ENCODE measurements at regions not wholly inside any gene's neighbourhood (a gene's known extent, or its start where the extent isn't known, plus 50 kb on each side); places are given as distances from the start of the nearest gene placed in this dataset.

- H3K36me3 ChIP-seq, result no peaks in the 10 kb centered on the region
- no peak overlapping the region for H3K4me3 ChIP-seq
- no peaks in the 10 kb centered on the region for H3K9me3 ChIP-seq
- ATAC-seq, result no peak
- no peaks in the 10 kb centered on the region for H3K4me1 ChIP-seq
- no peak for TF ChIP-seq EP300 (IDR thresholded peaks at IDR 0.05)
- TF ChIP-seq POLR2AphosphoS5 (IDR thresholded peaks at IDR 0.05), result no peak
- no peak for TF ChIP-seq CTCF (IDR thresholded peaks at IDR 0.05)
- no peak for TF ChIP-seq POLR2A (IDR thresholded peaks at IDR 0.05)
- H3K27me3 ChIP-seq, result no peaks in the 10 kb centered on the region
- H3K27ac ChIP-seq, result no peak overlapping the region
These were observed 997.0 kb upstream of the ACVR2A start for GRCh38 chr2:146847846-146848245.

GRCh38 chr2:146844226-146844990, 1000.4 kb upstream of the ACVR2A start:
- TF ChIP-seq EP300 (IDR thresholded peaks at IDR 0.05), result no peak
- no peak for TF ChIP-seq CTCF (IDR thresholded peaks at IDR 0.05)
- no peak for TF ChIP-seq POLR2AphosphoS5 (IDR thresholded peaks at IDR 0.05)
- no peak for TF ChIP-seq POLR2A (IDR thresholded peaks at IDR 0.05)
- Histone ChIP-seq H3K9me3 (no peaks in the 10 kb centered on the region), H3K4me3 (no peak overlapping the region), H3K36me3 (no peaks in the 10 kb centered on the region), H3K27ac (no peak overlapping the region), H3K27me3 (no peaks in the 10 kb centered on the region), H3K4me1 (no peaks in the 10 kb centered on the region)
- ATAC-seq, result no peak
- 61 to 85% methylated on average over 6 of the region's 6 CpGs for WGBS, 2 donors (ENCODE audit: low coverage in 1 of 2)

GRCh38 chr2:146837857-146838256, 1007.0 kb upstream of the ACVR2A start:
- TF ChIP-seq POLR2AphosphoS5 (IDR thresholded peaks at IDR 0.05), result no peak
- no peak for TF ChIP-seq CTCF (IDR thresholded peaks at IDR 0.05)
- TF ChIP-seq POLR2A (IDR thresholded peaks at IDR 0.05), result no peak
- TF ChIP-seq EP300 (IDR thresholded peaks at IDR 0.05), result no peak
- Histone ChIP-seq H3K36me3 (no peaks in the 10 kb centered on the region), H3K9me3 (no peaks in the 10 kb centered on the region), H3K4me1 (no peaks in the 10 kb centered on the region), H3K27me3 (no peaks in the 10 kb centered on the region), H3K4me3 (no peak overlapping the region), H3K27ac (no peak overlapping the region)
- no peak for ATAC-seq

- no peak for ATAC-seq
- H3K9me3 ChIP-seq, result no peaks in the 10 kb centered on the region
- H3K4me1 ChIP-seq, result peaks cover 0 to 6% (median 0%) of the 10 kb centered on the region in 3 donors
These were observed 1018.4 kb upstream of the ACVR2A start for GRCh38 chr2:146826388-146826787.

More at GRCh38 chr2:146826388-146826787, 1018.4 kb upstream of the ACVR2A start:
- Histone ChIP-seq H3K27ac (no peak overlapping the region), H3K27me3 (no peaks in the 10 kb centered on the region), H3K36me3 (no peaks in the 10 kb centered on the region), H3K4me3 (no peak overlapping the region)
- TF ChIP-seq POLR2A (IDR thresholded peaks at IDR 0.05) (no peak), POLR2AphosphoS5 (IDR thresholded peaks at IDR 0.05) (no peak), EP300 (IDR thresholded peaks at IDR 0.05) (no peak), CTCF (IDR thresholded peaks at IDR 0.05) (no peak)
